Left hindlimb (tissue), 1 donor: ENCODE measurements at regions not wholly inside any gene's neighbourhood (a gene's known extent, or its start where the extent isn't known, plus 50 kb on each side); places are given as distances from the start of the nearest gene placed in this dataset.

Experiments
- DNase-seq: peaks from one replicate; pipeline ENCODE4 v3.0.0-alpha.2; 2018

DNA sequence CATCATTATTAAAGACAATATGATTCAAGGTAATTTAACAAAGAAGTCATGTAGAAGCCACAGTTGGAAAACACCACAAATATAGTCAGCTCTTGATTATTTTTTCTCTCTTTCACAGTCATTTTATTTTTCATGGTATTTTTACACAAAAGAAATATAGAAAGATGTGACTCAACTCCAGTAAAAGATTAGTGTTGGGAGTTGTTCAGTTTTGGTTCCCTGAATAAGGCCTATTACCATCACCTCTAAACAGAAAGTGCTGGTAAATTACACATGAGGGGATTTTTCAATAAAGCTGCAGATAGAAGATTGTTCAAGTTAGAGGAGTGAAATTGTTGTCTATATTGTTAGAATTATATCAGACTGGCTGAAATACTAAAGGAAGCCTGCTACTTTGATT is 107.0 kb downstream of the DDIT4L start:
- no peak for DNase-seq

DNA sequence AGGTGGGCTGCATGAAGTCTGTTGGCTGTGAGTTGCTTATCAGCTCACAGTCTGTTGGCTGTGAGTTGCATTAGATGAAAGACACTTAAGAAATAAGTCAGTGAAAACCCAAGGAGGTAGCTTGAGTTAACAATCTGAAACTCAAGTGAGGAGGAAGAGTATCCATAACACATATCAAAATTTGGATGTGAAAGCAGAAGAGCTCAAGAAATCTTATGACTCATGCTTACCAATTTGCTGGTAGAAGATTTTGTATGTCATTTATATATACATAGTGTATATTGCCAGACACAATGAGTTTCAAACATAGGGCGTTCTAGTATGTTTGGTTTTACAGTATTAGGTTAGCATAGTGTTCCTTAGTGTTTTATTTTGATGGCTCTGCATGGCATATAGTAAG is 107.4 kb downstream of the DDIT4L start:
- no peak for DNase-seq

DNA sequence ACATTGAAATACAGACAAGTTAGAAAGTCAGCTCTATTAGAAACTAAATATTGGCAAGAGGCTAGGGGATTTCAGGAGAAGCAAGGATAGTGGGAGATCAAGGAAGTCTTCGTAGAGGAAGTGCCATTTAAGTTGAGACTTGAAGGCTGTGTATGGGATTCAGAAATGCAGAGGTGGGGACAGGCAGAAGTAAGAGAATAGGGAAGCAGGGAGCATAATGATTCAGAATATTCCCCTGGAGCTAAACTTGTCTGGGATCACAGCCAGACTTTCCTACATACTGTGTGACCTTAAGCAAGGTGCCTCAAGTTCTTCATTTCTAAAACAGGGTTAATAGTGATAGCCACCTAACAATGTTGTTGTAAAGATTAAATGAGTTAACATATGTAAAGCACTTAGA is 108.8 kb downstream of the DDIT4L start:
- DNase-seq, result no peak

DNA sequence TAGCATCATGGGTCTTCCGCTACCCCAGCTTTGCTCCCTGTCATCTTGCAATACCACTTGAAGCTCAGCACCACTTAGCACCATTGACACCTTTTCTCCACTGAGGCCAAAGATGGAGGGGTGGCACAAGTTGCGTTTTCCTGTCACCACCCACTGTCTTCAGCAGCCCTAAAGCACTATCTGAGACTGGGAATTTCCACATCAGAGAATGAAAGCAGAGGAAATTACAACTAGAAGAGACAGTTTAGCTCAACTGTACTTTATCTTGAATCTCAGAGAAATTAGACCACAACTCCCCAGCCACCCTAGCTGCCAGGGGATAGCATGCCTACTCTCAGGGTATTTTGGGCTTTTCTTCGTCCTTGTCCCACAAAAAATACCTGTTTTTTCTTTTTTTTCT is 111.0 kb downstream of the DDIT4L start:
- no peak for DNase-seq

DNA sequence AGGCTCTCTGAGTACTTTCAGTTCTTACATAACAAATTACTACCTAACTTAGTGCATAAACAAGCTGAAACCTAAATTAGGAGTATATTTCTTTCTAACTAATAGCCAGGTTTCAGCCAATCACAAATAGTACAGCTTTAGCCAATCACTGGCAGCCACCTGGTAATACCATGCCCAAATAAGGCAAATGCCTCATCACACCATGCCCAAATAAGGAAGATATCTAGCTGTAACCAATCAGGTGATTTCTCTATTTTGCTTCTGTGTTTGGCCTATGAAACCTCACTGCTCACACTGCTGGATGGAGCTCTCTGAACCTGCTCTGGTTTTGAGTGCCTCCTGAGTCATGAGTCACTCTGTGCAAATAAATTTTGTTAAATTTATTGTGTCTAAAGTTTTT is 113.5 kb downstream of the DDIT4L start:
- no peak for DNase-seq

DNA sequence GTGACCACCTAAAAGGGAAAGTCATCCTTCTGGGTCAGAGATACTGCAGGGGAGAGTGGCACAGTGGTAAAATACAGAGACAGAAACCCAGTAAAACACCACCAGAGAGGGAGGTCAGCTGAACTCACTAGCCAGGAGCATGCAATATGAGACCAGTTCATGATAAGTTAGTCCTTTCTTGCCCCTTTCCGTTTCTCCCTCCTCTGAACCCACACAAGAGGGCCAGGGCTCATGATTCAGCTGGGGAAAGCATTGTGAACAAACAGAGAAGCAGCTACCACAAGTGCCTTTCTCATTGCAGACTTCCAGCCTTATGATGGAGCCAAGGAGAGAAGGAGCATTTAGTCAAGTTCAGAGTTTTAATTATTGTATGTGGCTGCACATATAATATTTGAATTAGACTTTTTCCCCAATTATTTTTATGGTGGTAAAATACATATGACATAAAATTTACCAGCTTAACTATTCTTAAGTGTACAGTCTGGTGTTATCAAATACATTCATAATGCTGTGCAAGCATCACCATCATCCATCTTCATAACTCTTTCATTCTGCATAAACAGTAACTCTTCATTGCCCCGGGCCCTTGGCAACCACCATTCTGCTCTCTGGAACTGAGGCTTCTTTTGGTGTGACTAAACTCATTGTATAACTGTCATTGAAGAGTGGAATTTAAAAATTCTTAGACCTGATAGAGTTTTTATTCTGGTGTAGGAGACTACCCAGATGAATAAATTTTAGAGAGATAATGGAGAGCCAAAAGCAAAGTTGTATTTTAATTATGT is 114.6 kb downstream of the DDIT4L start:
- no peak for DNase-seq

DNA sequence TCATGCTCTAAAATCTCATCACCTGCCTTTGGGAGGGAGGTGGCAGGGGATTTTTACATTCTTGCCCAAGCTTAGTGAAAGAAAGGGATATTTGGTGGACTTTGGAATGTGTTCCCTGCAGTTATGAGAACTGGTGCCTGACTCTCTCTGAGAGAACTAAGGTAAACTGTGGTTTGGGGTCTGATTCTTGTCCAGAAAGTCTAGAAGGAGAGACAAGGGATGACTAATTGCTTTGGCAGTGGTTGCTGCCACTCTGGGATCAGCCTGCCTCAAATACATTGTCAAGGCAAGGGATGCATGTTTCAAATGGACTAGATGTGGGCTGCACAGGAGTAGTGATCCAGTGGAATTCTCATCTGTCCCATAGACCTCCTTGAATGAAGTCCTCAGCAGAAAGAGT is 115.2 kb downstream of the DDIT4L start:
- no peak for DNase-seq

DNA sequence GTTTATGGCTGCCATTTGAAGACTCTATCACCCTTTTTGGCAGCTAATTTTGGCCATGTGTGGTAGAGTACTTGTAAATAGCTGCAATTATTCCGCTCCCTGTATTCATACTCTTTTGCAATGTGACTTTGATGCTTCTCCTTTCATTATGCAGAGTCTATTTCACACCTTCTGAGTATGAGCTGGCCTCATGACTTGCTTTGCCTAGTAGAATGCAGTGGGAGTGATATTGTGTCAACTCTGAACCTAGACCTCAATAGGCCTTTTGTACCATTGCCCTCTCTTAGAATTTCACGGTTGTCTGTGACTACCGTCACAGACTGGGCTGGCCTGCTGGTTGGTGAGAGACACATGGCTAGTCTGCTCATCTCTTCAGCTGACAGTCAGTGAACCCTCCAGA is 118.8 kb downstream of the DDIT4L start:
- no peak for DNase-seq

DNA sequence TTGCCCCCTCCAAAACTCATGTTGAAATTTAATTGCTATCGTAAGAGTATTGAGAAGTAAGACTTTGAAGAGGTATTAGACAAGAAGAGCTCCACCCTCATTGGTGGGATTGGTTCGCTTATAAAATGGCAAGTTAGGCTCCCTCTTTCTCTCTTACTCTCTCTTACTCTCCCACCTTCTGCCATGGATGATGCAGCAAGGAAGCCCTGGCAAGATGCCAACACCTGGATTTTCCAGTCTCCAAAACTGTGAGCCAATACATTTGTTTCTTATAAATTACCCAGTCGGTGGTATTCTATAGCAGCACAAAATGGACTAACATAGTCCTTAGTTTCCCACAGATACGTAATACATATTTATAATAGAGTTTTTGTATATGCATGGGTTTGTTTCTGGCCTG is 119.4 kb downstream of the DDIT4L start:
- DNase-seq, result no peak

DNA sequence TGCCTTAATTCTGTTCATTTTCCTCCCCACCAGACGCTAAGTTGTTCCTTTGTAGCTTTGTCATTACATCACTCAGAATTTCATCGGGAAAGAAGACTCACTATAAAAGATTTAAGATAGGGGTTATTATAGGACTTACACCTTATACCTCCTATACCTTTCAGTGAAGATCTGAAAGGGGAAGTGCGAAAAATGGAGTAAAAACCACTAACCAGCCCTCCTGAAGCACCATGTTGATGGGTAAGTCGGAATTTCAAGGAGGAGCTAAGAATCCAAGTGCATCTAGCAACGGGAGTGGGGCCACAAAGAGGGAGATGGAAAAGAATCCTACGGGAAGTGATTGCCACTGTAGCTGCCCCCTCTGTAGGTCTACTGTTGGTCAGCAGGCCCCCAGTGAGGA is 119.1 kb upstream of the H2AZ1 start:
- no peak for DNase-seq

DNA sequence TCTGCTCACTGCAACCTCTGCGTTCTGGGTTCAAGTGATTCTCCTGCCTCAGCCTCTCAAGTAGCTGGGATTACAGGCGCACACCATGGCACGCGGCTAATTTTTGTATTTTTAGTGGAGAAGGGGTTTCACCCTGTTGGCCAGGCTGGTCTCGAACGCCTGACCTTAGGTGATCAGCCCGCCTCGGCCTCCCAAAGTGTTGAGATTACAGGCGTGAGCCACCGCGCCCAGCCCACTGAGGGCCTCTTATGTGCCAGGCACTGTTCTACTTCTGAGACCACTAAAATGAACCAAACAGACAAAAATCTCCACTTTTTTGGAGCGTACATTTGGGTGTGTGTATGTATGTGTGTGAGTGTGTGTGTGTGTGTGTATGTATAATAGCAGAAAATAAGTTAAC is 117.2 kb upstream of the H2AZ1 start:
- no peak for DNase-seq

DNA sequence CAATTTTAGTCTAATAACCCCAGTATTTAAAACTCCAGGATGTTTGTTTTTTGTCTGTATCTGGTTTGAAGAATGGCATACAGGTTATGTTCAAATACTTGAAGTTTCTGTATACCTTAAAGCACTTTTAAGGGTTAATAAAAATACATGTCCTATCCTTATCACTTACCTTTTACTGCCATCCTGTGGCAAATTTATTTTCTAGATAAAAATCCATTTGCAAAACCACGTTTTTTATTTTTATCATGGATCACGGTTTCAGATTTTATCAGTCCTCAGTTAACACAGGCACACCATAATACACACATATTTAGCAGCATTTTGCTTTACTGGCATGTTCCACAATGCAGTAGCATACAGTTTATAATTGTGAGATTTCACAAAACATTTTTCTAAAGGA is 113.3 kb upstream of the H2AZ1 start:
- no peak for DNase-seq

DNA sequence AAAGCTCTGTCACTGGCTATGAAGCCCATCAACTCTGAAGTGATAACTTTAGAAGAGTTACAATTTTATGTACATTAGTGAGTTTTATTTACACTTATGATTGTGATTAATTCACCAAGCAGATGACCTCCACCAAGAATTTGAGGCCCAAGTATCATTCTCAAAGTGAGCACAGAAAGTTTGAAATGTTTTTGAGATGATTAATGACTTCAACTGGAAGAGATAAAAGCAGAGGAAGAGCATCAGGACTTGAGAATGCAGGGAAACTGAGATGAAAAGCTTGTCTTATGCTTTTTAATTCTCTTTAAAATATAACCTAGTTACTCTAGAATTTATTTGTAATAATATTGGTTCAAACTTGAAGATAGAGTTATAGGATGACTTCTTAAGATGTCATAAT is 112.8 kb upstream of the H2AZ1 start:
- no peak for DNase-seq

DNA sequence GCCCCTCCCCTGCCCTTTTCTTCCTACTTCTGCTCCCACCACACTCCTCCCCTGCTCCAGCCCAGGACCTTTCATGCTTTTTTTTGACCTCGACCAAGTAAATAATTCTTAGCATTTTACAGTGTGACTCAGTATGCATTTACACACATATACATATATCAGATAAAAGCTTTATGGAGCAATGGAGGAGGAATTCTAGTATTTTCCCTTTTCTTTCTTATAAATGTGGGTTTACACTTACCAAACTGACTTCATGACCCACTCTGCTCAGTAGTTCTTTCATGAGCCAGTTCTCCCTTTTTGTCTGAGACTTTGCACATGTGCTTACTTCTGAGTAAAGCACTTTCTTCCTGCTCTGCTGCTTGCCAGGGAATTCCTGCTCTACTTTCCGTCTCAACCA is 111.8 kb upstream of the H2AZ1 start:
- no peak for DNase-seq

DNA sequence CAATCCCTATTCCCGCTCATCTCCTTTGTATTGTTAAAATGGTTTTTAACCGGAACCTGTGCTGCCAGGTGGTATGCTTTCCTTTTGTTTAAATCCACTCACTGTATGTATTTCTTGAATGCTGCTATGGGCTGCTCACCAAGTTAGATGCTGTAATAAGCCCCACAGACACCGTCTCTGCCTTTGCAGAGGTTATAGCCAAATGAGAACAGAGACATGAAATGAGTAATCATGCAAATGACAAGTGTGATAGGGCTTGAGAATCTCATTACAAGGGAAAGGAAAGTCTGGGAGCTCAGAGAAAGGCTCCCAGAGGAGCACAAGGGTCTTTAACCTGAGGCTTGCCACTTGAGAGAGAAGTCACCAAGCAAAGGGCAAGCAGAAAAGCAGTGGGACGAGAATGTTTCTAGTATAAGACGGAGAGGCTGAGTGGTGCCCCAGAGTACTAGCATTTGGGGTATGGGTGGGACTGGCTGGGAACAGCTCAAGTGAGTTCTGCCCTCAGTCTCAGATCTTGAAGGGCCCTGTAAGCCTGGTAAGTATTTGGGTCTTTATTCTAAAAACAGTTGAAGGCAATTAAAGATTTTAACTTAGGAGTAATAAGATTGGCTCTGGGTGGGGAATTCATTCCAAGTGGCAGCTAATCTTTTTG is 110.8 kb upstream of the H2AZ1 start:
- no peak for DNase-seq

DNA sequence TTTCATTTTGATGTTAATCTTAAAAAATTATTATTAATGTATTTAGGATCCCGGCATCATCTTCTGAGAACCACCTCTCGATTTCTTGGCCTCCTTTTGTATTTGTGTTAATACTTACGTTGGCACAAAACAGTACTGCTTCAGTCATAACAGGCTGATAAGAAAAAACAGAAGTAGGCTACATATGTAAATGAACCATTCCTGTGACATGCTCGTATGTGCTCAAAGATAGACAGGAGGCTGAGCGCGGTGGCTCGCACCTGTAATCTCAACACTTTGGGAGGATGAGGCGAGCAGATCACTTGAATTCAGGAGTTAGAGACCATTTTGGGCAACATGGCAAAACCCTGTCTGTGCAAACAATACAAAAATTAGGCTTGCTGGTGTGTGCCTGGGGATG is 109.4 kb upstream of the H2AZ1 start:
- no peak for DNase-seq

DNA sequence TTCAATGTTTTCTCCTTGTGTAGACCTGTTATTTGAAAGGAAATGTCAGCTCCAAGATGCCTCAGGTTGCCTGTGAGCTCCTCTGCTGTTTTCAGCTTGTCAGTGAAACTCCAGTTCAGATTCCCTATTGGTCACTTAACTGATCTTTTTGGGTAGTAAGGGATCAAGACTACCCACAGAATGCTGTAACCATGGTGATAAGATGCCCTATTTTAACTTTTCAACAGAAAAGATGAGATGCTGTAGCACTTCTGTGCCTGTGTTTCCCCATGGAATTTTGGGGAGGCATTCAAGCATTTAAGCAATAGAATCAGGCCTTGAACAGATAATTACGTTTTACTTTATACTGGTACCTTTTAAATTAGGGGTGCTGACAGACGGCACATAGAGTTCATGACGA is 106.6 kb upstream of the H2AZ1 start:
- DNase-seq, result no peak

DNA sequence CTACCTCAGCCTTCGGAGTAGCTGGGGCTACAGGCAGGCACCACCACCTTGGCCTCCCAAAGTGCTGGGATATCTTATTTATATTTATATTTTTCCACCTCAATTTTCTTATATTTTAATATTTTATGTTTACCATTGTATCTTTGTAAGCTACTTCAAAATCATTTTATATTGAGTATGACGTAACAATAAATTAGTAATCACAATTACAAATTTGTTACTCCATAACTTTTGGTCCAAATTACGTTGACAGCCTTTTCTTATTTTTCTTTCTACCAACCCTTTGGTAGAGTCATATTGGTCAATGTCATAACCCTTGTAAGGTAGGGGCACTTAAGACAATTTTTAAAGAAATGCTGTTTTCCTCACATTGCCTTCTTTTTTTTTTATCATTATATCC is 104.0 kb upstream of the H2AZ1 start:
- no peak for DNase-seq

DNA sequence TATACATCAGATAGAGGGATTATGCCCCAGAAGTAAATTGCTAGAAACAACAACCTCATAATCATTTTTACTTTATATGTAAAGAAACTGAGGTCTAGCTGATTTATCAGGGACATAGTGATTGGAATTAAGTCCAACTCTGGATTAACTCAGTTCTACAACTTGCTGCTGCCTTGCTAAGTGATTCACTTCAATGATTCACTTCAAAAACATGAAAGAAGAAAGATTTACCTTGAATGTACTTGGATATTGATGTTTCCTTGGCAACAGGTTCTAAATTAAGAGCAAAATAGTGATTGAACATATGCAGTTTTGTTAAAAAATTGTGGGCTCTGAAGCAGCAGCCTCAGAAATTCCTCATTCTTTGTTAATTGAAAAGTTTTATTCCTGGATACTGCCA is 99.8 kb upstream of the H2AZ1 start:
- DNase-seq, result no peak

DNA sequence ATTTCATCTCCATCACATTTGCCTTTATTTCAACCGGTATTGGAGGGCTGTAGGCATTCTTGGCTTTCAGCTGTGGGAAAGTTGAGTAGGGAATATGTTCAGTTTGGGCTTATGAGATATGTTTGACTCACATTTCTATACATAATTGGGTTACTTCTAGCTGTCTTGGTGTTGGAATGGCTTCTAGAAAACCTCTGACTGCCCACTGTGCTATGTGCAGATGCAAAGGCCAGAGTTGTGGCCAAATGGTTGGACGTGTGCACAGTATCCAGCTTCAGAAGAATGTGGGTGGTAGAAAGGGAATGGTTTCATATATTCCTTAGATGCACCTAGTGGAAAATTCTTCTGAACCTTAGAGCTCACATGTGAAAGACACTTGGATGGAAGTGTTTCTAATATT is 92.6 kb upstream of the H2AZ1 start:
- no peak for DNase-seq

DNA sequence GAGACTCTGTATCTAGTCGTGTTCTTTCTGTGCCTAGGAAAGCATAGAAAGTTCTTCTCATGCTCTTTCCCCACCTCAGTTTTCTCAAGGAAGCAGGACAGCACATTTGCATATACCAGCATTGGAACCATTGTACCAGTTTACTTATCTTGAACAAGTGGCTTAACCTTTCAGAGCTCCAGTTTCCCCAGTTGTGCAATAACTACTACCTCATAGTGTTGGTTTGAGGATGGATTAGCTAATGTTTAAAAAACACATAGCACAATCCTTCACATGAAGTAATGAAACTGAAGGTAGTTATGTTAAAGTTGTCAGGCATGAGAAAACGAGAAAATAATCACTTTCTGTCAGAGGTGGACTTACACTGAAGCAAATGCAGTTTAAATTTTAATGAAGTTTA is 92.2 kb upstream of the H2AZ1 start:
- no peak for DNase-seq

DNA sequence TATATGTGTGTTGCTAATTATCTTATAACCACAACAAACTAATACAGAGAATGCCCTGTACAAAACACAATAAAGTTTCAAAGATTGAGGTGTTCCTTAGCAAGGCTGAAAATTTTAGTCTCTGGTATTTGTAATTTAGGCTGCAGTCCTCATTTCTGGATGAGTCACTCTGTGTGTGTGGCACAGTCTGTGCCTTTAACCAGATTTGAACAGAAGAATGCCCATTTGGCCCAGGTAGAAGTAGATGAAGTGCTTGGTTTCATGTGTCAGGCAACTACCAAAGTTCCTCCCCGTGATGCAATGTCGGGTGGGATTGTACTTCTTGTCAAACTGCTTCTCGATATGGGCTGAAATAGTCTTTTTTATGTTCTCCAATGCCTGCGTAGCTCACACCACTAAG is 91.6 kb upstream of the H2AZ1 start:
- DNase-seq, result no peak

DNA sequence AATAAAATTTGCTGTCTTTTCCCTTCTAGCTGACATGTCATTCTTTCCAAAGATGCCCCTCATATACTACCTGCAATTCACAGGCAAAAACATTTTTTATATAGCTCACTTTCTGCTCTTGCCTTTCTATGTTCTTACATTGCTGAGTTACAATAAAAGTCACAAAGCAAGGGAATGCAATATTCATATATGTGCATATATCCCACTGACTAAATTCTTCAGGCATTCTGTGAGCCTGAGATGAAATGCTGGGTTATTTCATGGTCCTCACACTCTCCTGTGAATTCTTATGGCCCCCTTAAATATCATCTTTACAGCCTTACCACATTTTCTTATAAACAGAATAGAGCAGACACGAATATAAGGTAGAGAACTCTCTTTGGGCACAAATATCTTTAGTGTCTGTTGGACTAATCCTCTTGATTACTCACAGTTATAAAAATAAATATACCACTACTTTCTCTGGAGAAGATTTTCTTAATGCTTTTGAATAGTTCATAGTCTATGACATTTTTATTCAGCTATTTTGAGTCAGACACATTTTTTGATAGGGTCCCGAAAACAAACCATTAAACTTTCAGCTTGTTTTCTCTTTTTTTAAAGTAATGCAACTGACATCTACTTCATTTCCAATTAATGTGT is 84.1 kb upstream of the H2AZ1 start:
- DNase-seq, result no peak

DNA sequence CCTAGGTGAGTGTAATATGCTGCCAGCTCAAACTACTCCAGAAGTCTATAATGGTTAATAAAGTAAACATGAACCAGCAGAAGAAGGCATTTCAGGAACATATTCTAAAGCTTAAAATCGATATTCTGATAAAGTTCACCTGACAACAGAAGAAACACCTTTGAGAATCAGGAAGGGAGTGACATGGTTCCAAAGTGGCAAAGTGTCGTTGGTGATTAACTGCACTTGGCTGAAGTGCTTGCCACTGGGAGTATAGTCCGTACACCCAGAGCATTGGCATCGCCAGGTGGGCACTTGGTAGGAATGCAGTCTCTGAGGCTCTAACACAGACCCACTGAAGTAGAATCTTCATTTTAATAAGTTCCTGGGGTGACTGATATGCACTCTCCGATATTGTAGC is 76.0 kb upstream of the H2AZ1 start:
- DNase-seq, result no peak

DNA sequence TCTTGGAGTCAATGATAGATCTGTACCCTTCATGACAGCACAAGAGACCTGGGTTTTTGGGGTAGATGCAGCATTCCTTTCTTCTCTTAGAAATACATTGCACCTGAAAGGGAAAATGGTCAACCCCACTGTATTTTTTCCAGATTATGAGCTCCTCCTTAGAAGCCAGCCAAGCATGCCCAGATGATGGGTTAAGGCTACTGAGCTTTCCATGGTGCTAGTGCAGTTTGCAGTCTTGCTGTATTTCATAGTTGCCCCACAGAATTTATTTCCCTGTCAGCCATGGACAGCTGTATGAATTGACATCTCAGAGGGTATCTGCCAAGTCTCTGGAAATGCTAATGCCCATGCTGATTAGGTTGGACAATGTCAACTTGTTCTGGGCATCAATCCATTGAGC is 73.7 kb upstream of the H2AZ1 start:
- no peak for DNase-seq
